K562 (cell line): ENCODE measurements at regions not wholly inside any gene's neighbourhood (a gene's known extent, or its start where the extent isn't known, plus 50 kb on each side); places are given as distances from the start of the nearest gene placed in this dataset.

Experiments used
- ATAC-seq: fragments of 200-7000 bp; cut with Tn5 transposase; 3 replicates; pipeline ENCODE4 v1.9.1; 2020; ENCODE audit warnings: moderate library complexity
- BruUV-seq: library from RNA; stranded (reverse); fragments of 400-500 nt; replicated peaks from 2 replicates; lab custom pipeline; 2021; lab: Mats Ljungman, UMichigan
- CTCF ChIA-PET: fragments of 300-600 bp; formaldehyde crosslinking; extraction: SDS; loops from one replicate; lab custom pipeline; 2021; ENCODE audit warnings: low intra/inter-chr PET ratio; lab: Yijun Ruan, JAX
- POLR2A ChIA-PET: fragments of 300-600, 350-650 bp; sonication (Branson Sonifier 250); formaldehyde crosslinking; extraction: SDS; loops from one replicate; lab custom pipeline; 2021; ENCODE audit warnings: antibody characterized with exemption, inconsistent platforms; lab: Yijun Ruan, JAX
- DNase-seq, 4 experiments: peaks; one replicate each; pipeline versions ENCODE4 v3.0.0 to v3.0.0-alpha.2; 2011 to 2018; ENCODE audit warnings: low spot score in 3 of 4, mixed read lengths in 3 of 4; ENCODE audit errors: extremely low read depth in 1 of 4
- FAIRE-seq: peaks from 2 replicates; lab custom pipeline; 2011; peaks lifted over from hg19 to GRCh38; lab: Jason Lieb, UNC
- H2AFZ ChIP-seq: 2 replicates; pipeline ENCODE4 v1.6.0; 2011; ENCODE audit warnings: low read depth, low read length, control low read depth, inconsistent platforms
- H3K27ac ChIP-seq: fragments of 200-600 bp; 3 replicates; pipeline ENCODE4 v1.8.0; 2011; ENCODE audit warnings: low read depth, mild to moderate bottlenecking, control low read depth, inconsistent platforms, low read length, moderate library complexity, mixed read lengths; ENCODE audit errors: extremely low read depth
- H3K27me3 ChIP-seq, 2 experiments: fragments of 300-600 bp in 1 of 2; 2 replicates in 1 of 2; 3 replicates in 1 of 2; pipeline versions ENCODE4 v1.6.0 to v1.8.0; 2011; ENCODE audit warnings: inconsistent platforms in 2 of 2, low read length in 2 of 2, mild to moderate bottlenecking in 1 of 2, mixed read lengths in 1 of 2, moderate library complexity in 1 of 2; ENCODE audit not compliant: control insufficient read depth in 2 of 2, insufficient read depth in 2 of 2
- H3K36me3 ChIP-seq: fragments of 300-600 bp; 3 replicates; pipeline ENCODE4 v1.8.0; 2011; ENCODE audit warnings: mild to moderate bottlenecking, low read length, inconsistent platforms; ENCODE audit not compliant: control insufficient read depth, insufficient read depth
- H3K4me1 ChIP-seq, 2 experiments: fragments of 200-600 bp in 1 of 2; replicated peaks in 1 of 2; 2 replicates in 1 of 2; 3 replicates in 1 of 2; pipeline versions ENCODE4 v1.5.1 to v1.8.0; 2011; ENCODE audit warnings: inconsistent platforms in 2 of 2, low read length in 2 of 2, mild to moderate bottlenecking in 1 of 2, mixed read lengths in 1 of 2, moderate library complexity in 1 of 2; ENCODE audit not compliant: control insufficient read depth in 2 of 2, insufficient read depth in 2 of 2
- H3K4me2 ChIP-seq: 2 replicates; pipeline ENCODE4 v1.6.1; 2011; ENCODE audit warnings: low read length, control low read depth, inconsistent platforms, mixed read lengths; ENCODE audit not compliant: insufficient read depth
- H3K4me3 ChIP-seq: fragments of 200-600 bp; sonication (generic), shearing (Covaris generic); 2 replicates; pipeline ENCODE4 v1.5.1; 2016; ENCODE audit warnings: control low read depth, inconsistent platforms
- H3K79me2 ChIP-seq: fragments of 200-600 bp; 3 replicates; pipeline ENCODE4 v1.8.0; 2011; ENCODE audit warnings: low read length, inconsistent platforms; ENCODE audit not compliant: control insufficient read depth, insufficient read depth
- H3K9ac ChIP-seq, 2 experiments: 2 replicates each; pipeline versions ENCODE4 v1.6.0 to v1.6.1; 2011; ENCODE audit warnings: low read depth in 2 of 2, low read length in 2 of 2, control low read depth in 1 of 2, inconsistent platforms in 1 of 2, mild to moderate bottlenecking in 1 of 2, mixed read lengths in 1 of 2; ENCODE audit not compliant: insufficient read depth in 1 of 2
- H3K9me1 ChIP-seq: one replicate; pipeline ENCODE4 v1.6.0; 2011; ENCODE audit warnings: inconsistent platforms, mild to moderate bottlenecking, low read length, moderate library complexity; ENCODE audit not compliant: control insufficient read depth, insufficient read depth
- H3K9me3 ChIP-seq: replicated peaks from 2 replicates; pipeline ENCODE4 v1.5.1; 2011; ENCODE audit warnings: low read depth, low read length, inconsistent platforms; ENCODE audit not compliant: control insufficient read depth, insufficient read depth
- H4K20me1 ChIP-seq: replicated peaks from 2 replicates; pipeline ENCODE4 v1.6.1; 2011; ENCODE audit warnings: low read length, inconsistent platforms, mixed read lengths; ENCODE audit not compliant: control insufficient read depth, insufficient read depth
- EHMT2 ChIP-seq: fragments of 450-650 bp; IDR thresholded peaks from 2 replicates; pipeline ENCODE4 v1.6.1; 2018; ENCODE audit warnings: antibody characterized with exemption
- EZH2 ChIP-seq: IDR thresholded peaks from 2 replicates; pipeline ENCODE4 v1.6.1; 2012; ENCODE audit warnings: low read depth, mild to moderate bottlenecking, inconsistent platforms, low read length, borderline replicate concordance
- SMAD1 ChIP-seq: fragments of 150-350 bp; IDR thresholded peaks from 2 replicates; pipeline ENCODE4 v1.6.1; 2014; ENCODE audit warnings: low read length, low read depth; ENCODE audit not compliant: partially characterized antibody
- SMAD2 ChIP-seq: fragments of 150-350 bp; IDR thresholded peaks from 2 replicates; pipeline ENCODE4 v1.6.1; 2014; ENCODE audit warnings: low read depth, mild to moderate bottlenecking, low read length
- TAF1 ChIP-seq: IDR thresholded peaks from 2 replicates; pipeline ENCODE4 v1.6.1; 2011; ENCODE audit warnings: mild to moderate bottlenecking, low read length, moderate library complexity; ENCODE audit not compliant: insufficient read depth, control insufficient read depth, severe bottlenecking; ENCODE audit errors: extremely low read depth
- TBP ChIP-seq: optimal IDR thresholded peaks from 2 replicates; pipeline ENCODE3; 2011; ENCODE audit warnings: low read depth, low read length, improper control_type of control experiment
- ZEB2 ChIP-seq: fragments of 450-650 bp; IDR thresholded peaks from 2 replicates; pipeline ENCODE4 v1.6.1; 2016
- WGBS: fragments of 100-300 bp; shearing (Covaris generic); methylation state at CpG from one replicate; pipeline ENCODE4 v1.1.6; 2016; ENCODE audit warnings: low coverage, mixed read lengths; ENCODE audit not compliant: insufficient coverage; ENCODE audit errors: missing lambda C conversion rate; 5-methylcytosine and 5-hydroxymethylcytosine counted together
- in situ Hi-C: fragments of 300-500 bp; cut with MboI; formaldehyde crosslinking; loops from 4 replicates; pipeline ENCODE4 v1.15.0; 2018; ENCODE audit warnings: inconsistent platforms, mixed read lengths
- intact Hi-C: fragments of 100-400 bp; cut with micrococcal nuclease; formaldehyde crosslinking; loops from 2 replicates; pipeline ENCODE4 v1.14.2; 2022
- TF ChIP-seq, protein P1 (sequence below): IDR thresholded peaks from 3 replicates; pipeline ENCODE4 v1.6.1; 2011; ENCODE audit warnings: borderline replicate concordance, mild to moderate bottlenecking; ENCODE audit not compliant: insufficient read length, insufficient read depth
- TF ChIP-seq, protein P2 (sequence below): fragments of 450-650 bp; IDR thresholded peaks from one replicate; pipeline ENCODE4 v1.6.1; 2018; ENCODE audit warnings: mild to moderate bottlenecking, moderate library complexity; ENCODE audit not compliant: partially characterized antibody
- TF ChIP-seq, protein P3 (sequence below), 2 experiments: fragments of 250-450 bp in 1 of 2; fragments of 450-650 bp in 1 of 2; sonication (Bioruptor Pico) in 1 of 2; IDR thresholded peaks; 2 replicates each; pipeline versions ENCODE4 v1.6.1 to v1.8.0; 2016 to 2021; ENCODE audit warnings: mild to moderate bottlenecking in 2 of 2, moderate library complexity in 2 of 2, missing compliant biosample characterization in 1 of 2, missing genetic modification characterization in 1 of 2

DNA sequence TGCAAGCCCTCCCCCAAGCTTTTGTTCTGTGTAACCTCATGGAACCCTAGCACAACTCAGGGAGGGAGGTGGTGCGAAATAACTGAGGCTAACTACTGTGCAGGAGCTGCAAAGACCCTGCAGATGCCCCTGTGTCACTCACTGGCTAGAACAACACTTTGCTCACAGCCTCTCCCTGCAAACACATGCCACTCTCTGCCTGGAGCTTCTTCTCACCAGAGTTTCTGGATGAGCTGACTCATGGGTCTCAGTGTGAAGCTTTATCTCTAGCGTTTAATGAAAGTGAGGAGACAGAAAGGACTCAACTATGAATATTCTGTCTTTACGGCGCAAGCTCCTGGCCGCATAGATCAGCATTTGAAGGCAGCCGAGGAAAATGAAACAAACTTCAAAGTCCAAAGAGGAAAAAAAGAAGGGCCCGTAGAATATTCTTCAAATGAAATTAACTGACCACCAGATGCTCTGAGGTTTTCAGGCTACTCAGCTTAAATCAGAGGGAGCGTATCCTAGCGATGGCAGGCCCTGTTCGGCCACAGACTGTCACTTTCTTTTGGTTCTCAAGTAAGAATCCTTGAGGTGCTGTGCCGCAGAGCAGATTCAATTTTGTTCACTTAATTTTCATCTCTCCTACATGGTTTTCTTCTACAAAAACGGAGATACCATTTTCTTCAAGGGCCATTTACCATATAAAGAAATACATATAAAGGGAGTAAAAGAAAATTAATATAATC lies 77.7 kb upstream of the TAS2R1 start:
- no peak overlapping the region for H2AFZ ChIP-seq
- TF ChIP-seq TAF1, result no peak
- no peak for TF ChIP-seq EHMT2
- TF ChIP-seq, protein P1, sequence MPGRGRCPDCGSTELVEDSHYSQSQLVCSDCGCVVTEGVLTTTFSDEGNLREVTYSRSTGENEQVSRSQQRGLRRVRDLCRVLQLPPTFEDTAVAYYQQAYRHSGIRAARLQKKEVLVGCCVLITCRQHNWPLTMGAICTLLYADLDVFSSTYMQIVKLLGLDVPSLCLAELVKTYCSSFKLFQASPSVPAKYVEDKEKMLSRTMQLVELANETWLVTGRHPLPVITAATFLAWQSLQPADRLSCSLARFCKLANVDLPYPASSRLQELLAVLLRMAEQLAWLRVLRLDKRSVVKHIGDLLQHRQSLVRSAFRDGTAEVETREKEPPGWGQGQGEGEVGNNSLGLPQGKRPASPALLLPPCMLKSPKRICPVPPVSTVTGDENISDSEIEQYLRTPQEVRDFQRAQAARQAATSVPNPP, result no peak
- TF ChIP-seq, protein P2, sequence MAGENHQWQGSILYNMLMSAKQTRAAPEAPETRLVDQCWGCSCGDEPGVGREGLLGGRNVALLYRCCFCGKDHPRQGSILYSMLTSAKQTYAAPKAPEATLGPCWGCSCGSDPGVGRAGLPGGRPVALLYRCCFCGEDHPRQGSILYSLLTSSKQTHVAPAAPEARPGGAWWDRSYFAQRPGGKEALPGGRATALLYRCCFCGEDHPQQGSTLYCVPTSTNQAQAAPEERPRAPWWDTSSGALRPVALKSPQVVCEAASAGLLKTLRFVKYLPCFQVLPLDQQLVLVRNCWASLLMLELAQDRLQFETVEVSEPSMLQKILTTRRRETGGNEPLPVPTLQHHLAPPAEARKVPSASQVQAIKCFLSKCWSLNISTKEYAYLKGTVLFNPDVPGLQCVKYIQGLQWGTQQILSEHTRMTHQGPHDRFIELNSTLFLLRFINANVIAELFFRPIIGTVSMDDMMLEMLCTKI, result no peak
- TF ChIP-seq ZEB2, result no peak
- no peak for TF ChIP-seq EZH2
- TF ChIP-seq SMAD2, result no peak
- TF ChIP-seq, protein P3, sequence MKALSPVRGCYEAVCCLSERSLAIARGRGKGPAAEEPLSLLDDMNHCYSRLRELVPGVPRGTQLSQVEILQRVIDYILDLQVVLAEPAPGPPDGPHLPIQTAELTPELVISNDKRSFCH (CRISPR knock-in tag; IDR thresholded peaks at IDR 0.05), result no peak
- TF ChIP-seq, protein P3 (tag; IDR thresholded peaks at IDR 0.05), result no peak
- no peak for TF ChIP-seq SMAD1
- no peak for TF ChIP-seq TBP
- TF ChIP-seq, all 486 proteins: peak for 0
- no peaks in the 10 kb centered on the region for H3K9me1 ChIP-seq
- no peak overlapping the region for H3K9ac ChIP-seq
- no peak for FAIRE-seq
- H3K27me3 ChIP-seq, result no peaks in the 10 kb centered on the region
- no TSS peak for BruUV-seq
- DNase-seq, result no peak
- CTCF ChIA-PET, result no interaction called here
- POLR2A ChIA-PET, result interaction anchor here (0.6 kb wide), 1 partner anchor 16 kb away, joined by 3 read pairs; no protein-coding TSS in a partner anchor
- no peak overlapping the region for H3K4me2 ChIP-seq
- intact Hi-C loops, result no loop called here
- no peaks in the 10 kb centered on the region for H3K79me2 ChIP-seq
- H3K4me3 ChIP-seq, result no peak overlapping the region
- H3K9me3 ChIP-seq, result no peaks in the 10 kb centered on the region
- 4% methylated on average over 12 of the region's 12 CpGs for WGBS
- H4K20me1 ChIP-seq, result no peaks in the 10 kb centered on the region
- in situ Hi-C loops, result no loop called here
- no peak overlapping the region for H3K27ac ChIP-seq
- no peaks in the 10 kb centered on the region for H3K36me3 ChIP-seq
- no peak for ATAC-seq
- H3K4me1 ChIP-seq, result no peaks in the 10 kb centered on the region
